G401 (cell line): ENCODE measurements at regions not wholly inside any gene's neighbourhood (a gene's known extent, or its start where the extent isn't known, plus 50 kb on each side); places are given as distances from the start of the nearest gene placed in this dataset.
"Not testable (repeated sequence)": the region's sequence is repeated elsewhere in the genome, so short reads cannot be mapped to it uniquely, and the experiment has no call there.

Experiments
- DNase-seq: peaks from one replicate; pipeline ENCODE4 v3.0.0-alpha.2; 2015; ENCODE audit warnings: low spot score
- in situ Hi-C: cut with HindIII; loops from 2 replicates; pipeline ENCODE4 v1.10.0; 2016; ENCODE audit warnings: low sequenced_read_pairs, mixed read lengths

GRCh38 chr4:189010452-189011217, 871.4 kb downstream of the TRIML1 start:
- in situ Hi-C loops, DNase-seq: not testable (repeated sequence)

GRCh38 chr4:189021831-189022230, 882.6 kb downstream of the TRIML1 start:
- DNase-seq: no peak

GRCh38 chr4:189022440-189023035, 883.3 kb downstream of the TRIML1 start:
- no peak for DNase-seq
- in situ Hi-C loops: no loop called here

More at GRCh38 chr4:189021831-189022230, 882.6 kb downstream of the TRIML1 start:
- in situ Hi-C loops: no loop called here

GRCh38 chr4:189029976-189030504, 890.8 kb downstream of the TRIML1 start:
- in situ Hi-C loops: no loop called here
- DNase-seq: no peak

GRCh38 chr4:189032606-189033338, 893.5 kb downstream of the TRIML1 start:
- in situ Hi-C loops: no loop called here
- DNase-seq: no peak

GRCh38 chr4:189033801-189034347, 894.6 kb downstream of the TRIML1 start:
- no peak for DNase-seq
- in situ Hi-C loops: no loop called here

GRCh38 chr4:189035091-189035490, 895.9 kb downstream of the TRIML1 start:
- in situ Hi-C loops: no loop called here

GRCh38 chr4:189035654-189036053, 896.4 kb downstream of the TRIML1 start:
- in situ Hi-C loops: no loop called here
- DNase-seq: no peak

More at GRCh38 chr4:189035091-189035490, 895.9 kb downstream of the TRIML1 start:
- no peak for DNase-seq

GRCh38 chr4:189036906-189037305, 897.7 kb downstream of the TRIML1 start:
- in situ Hi-C loops: no loop called here
- DNase-seq: no peak

- in situ Hi-C loops: no loop called here
- no peak for DNase-seq
Observed at GRCh38 chr4:189046642-189047041, 894.0 kb upstream of the FRG1 start.

- in situ Hi-C loops: no loop called here
- no peak for DNase-seq
Observed at GRCh38 chr4:189048119-189048518, 892.6 kb upstream of the FRG1 start.

- no peak for DNase-seq
- in situ Hi-C loops: no loop called here
Observed at GRCh38 chr4:189049682-189050081, 891.0 kb upstream of the FRG1 start.

- DNase-seq: no peak
- in situ Hi-C loops: no loop called here
Observed at GRCh38 chr4:189050643-189051042, 890.0 kb upstream of the FRG1 start.

GRCh38 chr4:189053621-189054020, 887.1 kb upstream of the FRG1 start:
- in situ Hi-C loops: no loop called here
- no peak for DNase-seq

- DNase-seq: no peak
- in situ Hi-C loops: no loop called here
Observed at GRCh38 chr4:189060104-189060503, 880.6 kb upstream of the FRG1 start.

- DNase-seq: no peak
- in situ Hi-C loops: no loop called here
Observed at GRCh38 chr4:189062047-189062820, 878.4 kb upstream of the FRG1 start.

GRCh38 chr4:189069772-189070171, 870.9 kb upstream of the FRG1 start:
- DNase-seq: no peak
- in situ Hi-C loops: no loop called here

GRCh38 chr4:189071241-189071640, 869.4 kb upstream of the FRG1 start:
- in situ Hi-C loops: no loop called here
- DNase-seq: no peak

- in situ Hi-C loops: no loop called here
- no peak for DNase-seq
Observed at GRCh38 chr4:189073739-189074138, 866.9 kb upstream of the FRG1 start.
